Body of pancreas (tissue), 4 donors: ENCODE measurements at regions not wholly inside any gene's neighbourhood (a gene's known extent, or its start where the extent isn't known, plus 50 kb on each side); places are given as distances from the start of the nearest gene placed in this dataset.

Source experiments
- ATAC-seq: fragments of 150-250 bp; one replicate; pipeline ENCODE4 v1.9.1; 2016
- DNase-seq, 4 donors: peaks; one replicate each; pipeline ENCODE4 v3.0.0-alpha.2; 2019
- H3K27ac ChIP-seq, 4 donors: fragments of 200-600 bp; sonication (generic); 1 replicate in 3 of 4; 2 replicates in 1 of 4; pipeline versions ENCODE4 v1.5.1 to v1.6.1; 2016 to 2019; ENCODE audit warnings: mild to moderate bottlenecking in 1 of 4, mixed read lengths in 1 of 4, moderate library complexity in 1 of 4
- H3K27me3 ChIP-seq, 2 donors: fragments of 200-600 bp; sonication (generic); one replicate each; pipeline ENCODE4 v1.6.0; 2016; ENCODE audit warnings: mild to moderate bottlenecking in 1 of 2
- H3K36me3 ChIP-seq, 2 donors: fragments of 200-600 bp; sonication (generic); replicated peaks in 1 of 2; 2 replicates each; pipeline ENCODE4 v1.5.1; 2016; ENCODE audit warnings: low read depth in 2 of 2; ENCODE audit not compliant: insufficient read depth in 1 of 2
- H3K4me1 ChIP-seq: fragments of 200-600 bp; sonication (generic); one replicate; pipeline ENCODE4 v1.6.0; 2016
- H3K4me3 ChIP-seq, 2 donors: fragments of 200-600 bp; sonication (generic); 1 replicate in 1 of 2; 2 replicates in 1 of 2; pipeline ENCODE4 v1.5.1; 2016 to 2019
- H3K9me3 ChIP-seq, 3 donors: fragments of 200-600 bp; sonication (generic); 1 replicate in 2 of 3; 2 replicates in 1 of 3; pipeline ENCODE4 v1.5.1; 2016
- POLR2A ChIP-seq, 3 donors: fragments of 450-650 bp; IDR thresholded peaks; one replicate each; pipeline ENCODE4 v1.6.1; 2016; ENCODE audit warnings: antibody characterized with exemption in 3 of 3, mild to moderate bottlenecking in 2 of 3
- WGBS, 2 donors: methylation state at CpG; one replicate each; pipeline ENCODE4 v1.1.5; 2017; 5-methylcytosine and 5-hydroxymethylcytosine counted together
- intact Hi-C: fragments of 100-400 bp; cut with DNase I; formaldehyde crosslinking; loops from one replicate; pipeline ENCODE4 v1.15.1; 2023
- TF ChIP-seq, protein P1 (sequence below), 7 experiments: fragments of 450-650 bp in 4 of 7; fragments of 200-600 bp in 3 of 7; sonication (generic) in 3 of 7; IDR thresholded peaks; one replicate each; pipeline ENCODE4 v1.5.1; 2016 to 2019; ENCODE audit warnings: antibody characterized with exemption in 7 of 7

DNA sequence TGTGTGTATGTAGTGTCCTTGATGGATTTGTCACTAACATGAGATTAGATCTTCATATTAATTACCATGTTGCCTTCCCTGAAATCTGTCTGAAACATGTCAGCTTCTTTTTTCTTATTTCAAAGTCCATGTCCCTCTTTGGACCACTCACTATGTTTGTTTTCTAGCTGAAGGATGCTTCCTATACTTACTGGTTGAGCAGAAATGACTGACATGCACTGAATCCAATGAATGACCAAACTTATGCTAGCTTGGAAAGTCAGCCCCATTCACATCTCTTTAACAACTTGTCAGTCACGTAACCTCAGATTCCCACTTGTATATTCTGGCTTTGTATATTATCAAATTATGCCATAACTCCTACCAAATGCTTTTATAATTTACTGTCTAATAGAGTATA lies 69.9 kb upstream of the STK39 start:
- Histone ChIP-seq H3K4me3 (no peak overlapping the region), H3K4me1 (peaks cover 7% of the 10 kb centered on the region), H3K36me3 (no peaks in the 10 kb centered on the region), H3K27ac (no peak overlapping the region), H3K9me3 (no peaks in the 10 kb centered on the region), H3K27me3 (no peaks in the 10 kb centered on the region)
- 92 to 96% methylated on average over 1 of the region's 1 CpG for WGBS, 2 donors
- no peak for DNase-seq
- intact Hi-C loops = no loop called here
- ATAC-seq = no peak
- no peak for TF ChIP-seq POLR2A (IDR thresholded peaks at IDR 0.05)
- TF ChIP-seq, protein P1, sequence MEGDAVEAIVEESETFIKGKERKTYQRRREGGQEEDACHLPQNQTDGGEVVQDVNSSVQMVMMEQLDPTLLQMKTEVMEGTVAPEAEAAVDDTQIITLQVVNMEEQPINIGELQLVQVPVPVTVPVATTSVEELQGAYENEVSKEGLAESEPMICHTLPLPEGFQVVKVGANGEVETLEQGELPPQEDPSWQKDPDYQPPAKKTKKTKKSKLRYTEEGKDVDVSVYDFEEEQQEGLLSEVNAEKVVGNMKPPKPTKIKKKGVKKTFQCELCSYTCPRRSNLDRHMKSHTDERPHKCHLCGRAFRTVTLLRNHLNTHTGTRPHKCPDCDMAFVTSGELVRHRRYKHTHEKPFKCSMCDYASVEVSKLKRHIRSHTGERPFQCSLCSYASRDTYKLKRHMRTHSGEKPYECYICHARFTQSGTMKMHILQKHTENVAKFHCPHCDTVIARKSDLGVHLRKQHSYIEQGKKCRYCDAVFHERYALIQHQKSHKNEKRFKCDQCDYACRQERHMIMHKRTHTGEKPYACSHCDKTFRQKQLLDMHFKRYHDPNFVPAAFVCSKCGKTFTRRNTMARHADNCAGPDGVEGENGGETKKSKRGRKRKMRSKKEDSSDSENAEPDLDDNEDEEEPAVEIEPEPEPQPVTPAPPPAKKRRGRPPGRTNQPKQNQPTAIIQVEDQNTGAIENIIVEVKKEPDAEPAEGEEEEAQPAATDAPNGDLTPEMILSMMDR (IDR thresholded peaks at IDR 0.05) = no peak

DNA sequence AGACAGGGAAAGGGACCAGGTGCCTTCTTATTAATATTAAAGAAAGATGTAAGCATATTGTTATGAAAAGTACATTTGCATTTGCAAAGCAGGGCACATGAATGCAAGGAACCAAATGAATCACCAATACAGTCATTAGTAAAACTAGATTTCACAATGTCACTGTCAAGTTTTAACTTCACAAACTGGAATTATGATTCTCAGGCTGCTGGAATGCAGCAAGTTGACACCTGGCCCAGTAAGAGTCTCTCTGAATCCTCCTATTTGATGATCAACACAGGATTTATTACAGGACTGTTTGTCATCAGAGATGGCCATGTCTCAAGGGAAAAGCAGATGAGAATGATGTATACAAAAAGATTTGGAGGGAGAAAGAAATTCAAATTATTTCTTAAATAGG lies 72.9 kb upstream of the STK39 start:
- Histone ChIP-seq H3K4me3 (no peak overlapping the region), H3K27me3 (no peaks in the 10 kb centered on the region), H3K9me3 (no peaks in the 10 kb centered on the region), H3K4me1 (peaks cover 7% of the 10 kb centered on the region), H3K36me3 (no peaks in the 10 kb centered on the region), H3K27ac (no peak overlapping the region)
- DNase-seq (no peak), ATAC-seq (no peak)
- intact Hi-C loops = no loop called here
- TF ChIP-seq, protein P1 (IDR thresholded peaks at IDR 0.05) = no peak
- TF ChIP-seq POLR2A (IDR thresholded peaks at IDR 0.05) = no peak

DNA sequence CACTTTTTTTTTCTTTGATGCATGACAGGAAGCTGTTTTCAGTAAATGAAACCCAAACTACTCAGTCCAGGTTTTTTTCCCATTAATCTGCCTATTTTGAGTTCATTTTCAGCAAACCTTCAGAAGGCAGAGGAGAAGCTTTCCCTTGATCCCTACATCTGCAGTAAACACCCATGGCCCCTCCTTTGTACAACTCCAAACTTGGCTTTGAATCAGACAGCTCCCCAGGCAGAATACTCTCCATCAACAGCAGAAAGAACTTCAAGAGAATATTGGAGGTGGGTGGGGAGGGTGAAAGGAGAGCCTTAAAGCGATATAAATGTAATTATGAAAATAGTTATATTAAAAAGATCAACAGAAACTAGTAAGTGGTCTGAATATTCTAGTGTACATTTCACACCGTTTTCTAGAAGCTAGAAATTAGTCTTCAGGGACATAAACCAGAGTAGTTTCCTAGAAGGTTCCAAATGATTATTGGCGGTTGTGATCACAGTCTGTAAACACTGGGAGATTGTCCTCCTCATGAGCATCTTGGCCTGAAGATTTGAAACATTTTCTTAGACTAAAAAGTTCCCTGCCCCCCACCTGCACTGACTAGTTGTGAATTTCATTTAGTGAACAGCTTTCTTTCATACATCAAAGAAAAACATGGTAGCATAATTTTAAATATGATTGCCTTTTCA lies 75.1 kb upstream of the STK39 start:
- H3K27me3 ChIP-seq = no peaks in the 10 kb centered on the region
- H3K4me1 ChIP-seq = no peaks in the 10 kb centered on the region
- no peak overlapping the region for H3K4me3 ChIP-seq
- no peaks in the 10 kb centered on the region for H3K9me3 ChIP-seq
- no peaks in the 10 kb centered on the region for H3K36me3 ChIP-seq
- H3K27ac ChIP-seq = no peak overlapping the region
- DNase-seq (no peak), ATAC-seq (no peak)
- intact Hi-C loops = no loop called here
- WGBS, 2 donors = 64 to 67% methylated on average over 3 of the region's 3 CpGs
- TF ChIP-seq, protein P1 (IDR thresholded peaks at IDR 0.05) = no peak
- TF ChIP-seq POLR2A (IDR thresholded peaks at IDR 0.05) = no peak

DNA sequence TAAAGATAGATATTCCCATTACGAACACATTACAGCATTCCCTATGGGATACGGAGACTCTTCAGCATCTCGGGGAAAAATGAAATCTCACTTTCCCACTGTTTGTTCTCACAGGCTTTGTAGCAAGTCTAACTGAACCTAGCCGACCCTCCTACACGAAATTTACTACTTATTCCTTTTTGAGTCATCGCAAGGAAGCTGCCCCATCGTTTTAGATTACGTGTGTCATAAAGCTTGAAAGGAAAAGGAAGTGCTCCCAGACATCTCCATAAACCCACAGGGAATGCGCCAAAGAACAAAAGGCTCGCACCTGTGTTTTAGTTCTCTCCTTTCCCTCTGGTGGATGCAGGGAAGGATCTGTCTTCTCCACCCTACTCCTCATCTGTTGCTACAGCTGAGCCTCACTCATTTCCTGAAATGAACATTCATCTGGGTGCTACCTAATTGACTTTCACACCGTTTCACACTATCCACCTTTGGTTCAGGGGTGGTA lies 76.2 kb upstream of the STK39 start:
- no peaks in the 10 kb centered on the region for H3K36me3 ChIP-seq
- TF ChIP-seq, protein P1 (IDR thresholded peaks at IDR 0.05) = no peak
- TF ChIP-seq POLR2A (IDR thresholded peaks at IDR 0.05) = no peak
- no peak for DNase-seq
- intact Hi-C loops = no loop called here
- H3K4me3 ChIP-seq = no peak overlapping the region
- H3K9me3 ChIP-seq = no peaks in the 10 kb centered on the region
- WGBS, 2 donors = 69 to 78% methylated on average over 11 of the region's 11 CpGs
- no peak overlapping the region for H3K27ac ChIP-seq
- no peaks in the 10 kb centered on the region for H3K27me3 ChIP-seq
- no peaks in the 10 kb centered on the region for H3K4me1 ChIP-seq
- no peak for ATAC-seq

DNA sequence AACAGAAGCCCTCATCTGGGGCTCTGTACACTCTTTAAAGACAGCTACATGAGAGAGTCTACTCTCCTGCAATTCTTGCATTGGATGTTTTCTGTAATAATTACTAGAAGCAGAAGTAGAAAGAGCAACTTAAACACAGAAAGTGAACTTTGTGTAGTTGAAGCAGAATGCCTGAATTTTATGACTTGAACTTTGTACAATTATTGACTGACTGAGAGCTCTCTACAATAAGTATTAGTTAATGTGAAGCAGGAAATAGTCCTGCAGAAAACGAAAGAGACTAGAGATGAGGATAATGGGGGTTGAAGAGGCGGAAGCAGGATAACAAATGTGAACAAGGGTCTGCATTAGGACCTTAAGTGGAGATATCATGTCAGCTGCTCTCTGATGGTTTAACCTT lies 79.2 kb upstream of the STK39 start:
- Histone ChIP-seq H3K4me3 (no peak overlapping the region), H3K4me1 (no peaks in the 10 kb centered on the region), H3K9me3 (peaks cover 0 to 6% (median 0%) of the 10 kb centered on the region in 3 donors), H3K27me3 (no peaks in the 10 kb centered on the region), H3K27ac (no peak overlapping the region), H3K36me3 (no peaks in the 10 kb centered on the region)
- WGBS, 2 donors = 52 to 57% methylated on average over 2 of the region's 2 CpGs
- ATAC-seq (no peak), DNase-seq (no peak)
- intact Hi-C loops = no loop called here
- TF ChIP-seq POLR2A (IDR thresholded peaks at IDR 0.05) = no peak
- TF ChIP-seq, protein P1 (IDR thresholded peaks at IDR 0.05) = no peak
